ENCODE measurements at regions not wholly inside any gene's neighbourhood (a gene's known extent, or its start where the extent isn't known, plus 50 kb on each side); places are given as distances from the start of the nearest gene placed in this dataset.

DNA sequence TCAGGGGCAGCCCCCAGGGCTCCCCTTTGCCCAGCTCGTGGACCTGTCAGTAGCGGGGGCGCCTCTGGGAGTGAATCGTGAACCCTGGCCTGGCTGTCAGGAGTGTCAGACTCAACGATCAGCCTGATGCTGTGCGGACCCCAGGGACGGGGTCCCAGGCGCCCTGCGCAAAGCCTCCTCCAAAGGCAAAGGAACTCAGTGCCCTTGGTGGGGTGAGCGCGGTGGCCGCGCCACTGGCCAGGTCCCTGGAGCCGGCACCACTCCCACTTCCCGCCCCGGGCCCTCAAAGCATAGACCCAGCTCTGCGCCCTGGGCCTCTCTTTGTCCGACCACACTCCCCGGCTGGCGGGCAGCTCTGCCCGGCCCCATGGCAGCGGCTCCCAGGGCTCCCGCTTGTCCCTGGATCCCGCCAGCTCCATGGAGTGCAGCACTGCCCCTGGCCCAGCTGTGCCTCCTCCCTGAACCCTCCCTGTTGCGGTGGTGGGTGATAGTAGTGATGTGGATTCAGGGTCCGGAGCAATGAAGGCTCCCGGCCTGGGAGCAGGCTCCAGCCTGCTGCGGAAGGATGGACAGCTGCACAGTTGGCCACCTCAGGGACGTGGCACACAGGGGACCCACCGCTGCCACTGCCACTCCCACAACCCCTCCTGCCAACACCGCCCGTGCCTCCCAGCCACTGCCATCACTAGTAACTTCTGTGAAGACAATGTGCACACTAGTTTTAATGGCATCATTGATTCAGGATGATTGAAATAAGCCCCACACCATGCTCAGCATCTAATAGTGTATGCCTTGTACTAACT lies 263.8 kb downstream of the ZBBX start:
- Histone ChIP-seq H3K4me3 (no peak overlapping the region), H3K9me3 (no peaks in the 10 kb centered on the region), H3K27me3 (no peaks in the 10 kb centered on the region), H3K4me1 (no peaks in the 10 kb centered on the region), H3K27ac (no peak overlapping the region), H3K36me3 (no peaks in the 10 kb centered on the region)
- no peak for DNase-seq (ENCODE audit: low spot score in 2 of 2)
- TF ChIP-seq POLR2AphosphoS5 (IDR thresholded peaks at IDR 0.05) (no peak), POLR2A (IDR thresholded peaks at IDR 0.05) (no peak)
- TF ChIP-seq, protein P1, sequence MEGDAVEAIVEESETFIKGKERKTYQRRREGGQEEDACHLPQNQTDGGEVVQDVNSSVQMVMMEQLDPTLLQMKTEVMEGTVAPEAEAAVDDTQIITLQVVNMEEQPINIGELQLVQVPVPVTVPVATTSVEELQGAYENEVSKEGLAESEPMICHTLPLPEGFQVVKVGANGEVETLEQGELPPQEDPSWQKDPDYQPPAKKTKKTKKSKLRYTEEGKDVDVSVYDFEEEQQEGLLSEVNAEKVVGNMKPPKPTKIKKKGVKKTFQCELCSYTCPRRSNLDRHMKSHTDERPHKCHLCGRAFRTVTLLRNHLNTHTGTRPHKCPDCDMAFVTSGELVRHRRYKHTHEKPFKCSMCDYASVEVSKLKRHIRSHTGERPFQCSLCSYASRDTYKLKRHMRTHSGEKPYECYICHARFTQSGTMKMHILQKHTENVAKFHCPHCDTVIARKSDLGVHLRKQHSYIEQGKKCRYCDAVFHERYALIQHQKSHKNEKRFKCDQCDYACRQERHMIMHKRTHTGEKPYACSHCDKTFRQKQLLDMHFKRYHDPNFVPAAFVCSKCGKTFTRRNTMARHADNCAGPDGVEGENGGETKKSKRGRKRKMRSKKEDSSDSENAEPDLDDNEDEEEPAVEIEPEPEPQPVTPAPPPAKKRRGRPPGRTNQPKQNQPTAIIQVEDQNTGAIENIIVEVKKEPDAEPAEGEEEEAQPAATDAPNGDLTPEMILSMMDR (IDR thresholded peaks at IDR 0.05) = no peak
- intact Hi-C loops (cut with DNase I; ENCODE audit: low total_unique reads) = no loop called here

DNA sequence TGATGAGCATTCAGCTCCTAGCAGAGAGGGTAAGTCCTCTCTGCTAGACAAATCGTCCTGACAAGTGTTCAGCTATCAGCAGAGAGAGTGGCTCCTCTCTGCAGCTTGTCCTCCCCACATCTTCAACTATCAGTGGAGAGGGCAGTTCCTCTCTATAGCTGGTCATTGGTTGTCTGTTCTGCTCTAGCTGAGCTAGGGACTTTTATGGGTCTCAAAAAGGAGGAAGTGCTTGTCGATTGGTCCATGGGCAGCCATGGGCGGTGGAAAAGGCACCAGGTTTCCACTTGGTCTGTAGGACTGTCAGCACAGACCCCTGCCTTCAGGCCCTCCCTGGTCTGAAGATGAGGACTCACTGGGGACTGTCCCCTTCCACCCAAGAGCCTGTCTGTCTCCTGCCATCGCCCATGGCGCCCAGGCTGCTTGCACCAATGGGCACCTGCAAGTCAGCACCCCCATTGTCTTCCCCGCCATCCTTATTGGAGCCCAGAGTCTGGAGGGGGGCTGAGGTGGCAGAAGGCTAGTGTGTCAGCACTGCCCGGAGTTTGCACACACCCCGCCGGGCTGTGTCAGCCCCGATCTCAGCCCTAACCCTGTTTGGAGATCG lies 264.7 kb downstream of the ZBBX start:
- no peaks in the 10 kb centered on the region for H3K9me3 ChIP-seq
- H3K27me3 ChIP-seq = no peaks in the 10 kb centered on the region
- TF ChIP-seq, protein P1 (IDR thresholded peaks at IDR 0.05) = no peak
- TF ChIP-seq POLR2A (IDR thresholded peaks at IDR 0.05) (no peak), POLR2AphosphoS5 (IDR thresholded peaks at IDR 0.05) (no peak)
- intact Hi-C loops (cut with DNase I; ENCODE audit: low total_unique reads) = no loop called here
- no peak overlapping the region for H3K27ac ChIP-seq
- no peak for DNase-seq (ENCODE audit: low spot score in 2 of 2)
- no peak overlapping the region for H3K4me3 ChIP-seq
- H3K36me3 ChIP-seq = no peaks in the 10 kb centered on the region
- H3K4me1 ChIP-seq = no peaks in the 10 kb centered on the region

DNA sequence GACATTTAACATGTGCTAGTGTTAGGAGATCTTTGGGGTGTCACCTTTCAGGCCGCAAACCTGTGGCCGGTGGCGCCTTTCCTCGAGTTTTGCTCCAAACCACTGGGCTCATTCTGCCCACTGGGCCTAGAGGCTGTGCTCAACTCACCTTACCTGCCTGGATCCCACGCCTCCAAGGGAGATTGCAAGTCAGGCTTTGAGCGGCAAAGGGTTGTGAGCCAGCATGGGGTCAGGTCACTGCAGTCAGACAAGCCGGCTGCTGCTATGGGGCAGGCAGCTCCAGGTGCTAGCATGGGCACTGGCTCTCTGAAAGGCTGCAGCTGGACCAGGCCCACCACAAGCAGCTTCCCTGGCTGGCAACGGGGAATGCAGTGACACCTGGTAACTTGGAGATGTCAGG lies 265.5 kb downstream of the ZBBX start:
- Histone ChIP-seq H3K4me3 (no peak overlapping the region), H3K4me1 (no peaks in the 10 kb centered on the region), H3K36me3 (no peaks in the 10 kb centered on the region), H3K9me3 (no peaks in the 10 kb centered on the region), H3K27me3 (no peaks in the 10 kb centered on the region), H3K27ac (no peak overlapping the region)
- intact Hi-C loops (cut with DNase I; ENCODE audit: low total_unique reads) = no loop called here
- TF ChIP-seq POLR2A (IDR thresholded peaks at IDR 0.05) (no peak), POLR2AphosphoS5 (IDR thresholded peaks at IDR 0.05) (no peak)
- TF ChIP-seq, protein P1 (IDR thresholded peaks at IDR 0.05) = no peak
- no peak for DNase-seq (ENCODE audit: low spot score in 2 of 2)

DNA sequence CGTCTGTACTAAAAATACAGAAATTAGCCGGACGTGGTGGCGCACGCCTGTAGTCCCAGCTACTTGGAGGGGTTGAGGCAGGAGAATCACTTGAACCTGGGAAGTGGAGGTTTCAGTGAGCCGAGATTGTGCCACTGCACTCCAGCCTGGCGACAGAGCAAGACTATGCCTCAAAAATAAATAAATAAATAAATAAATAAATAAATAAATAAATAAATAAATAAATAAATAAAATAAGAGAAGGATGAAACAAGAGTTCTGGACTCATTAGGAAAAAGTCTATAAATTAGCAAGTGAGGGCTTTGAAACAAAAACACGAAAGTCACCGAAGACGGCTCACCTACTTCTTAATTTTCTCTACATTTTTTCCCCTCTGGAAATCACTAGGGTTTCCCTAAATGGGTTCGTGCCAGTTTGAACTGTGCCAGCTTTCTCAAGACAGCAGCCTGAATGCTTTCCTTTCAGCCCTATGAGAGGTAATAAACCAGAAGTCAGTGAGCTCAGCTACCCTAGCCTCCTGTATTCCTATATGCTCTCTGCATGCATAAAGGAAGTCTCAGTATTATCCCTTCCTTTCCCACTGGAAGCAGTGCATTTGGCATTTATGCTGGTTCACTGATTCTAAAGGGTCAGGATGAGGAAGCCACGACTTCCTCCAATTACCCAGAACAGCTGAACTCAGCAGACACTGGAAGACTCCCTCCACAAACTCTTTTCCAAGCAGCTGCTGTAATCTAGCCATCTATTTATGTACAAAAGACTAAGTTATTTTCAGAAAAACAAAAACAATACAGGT lies 266.9 kb downstream of the ZBBX start:
- H3K27me3 ChIP-seq = no peaks in the 10 kb centered on the region
- H3K36me3 ChIP-seq = no peaks in the 10 kb centered on the region
- H3K4me3 ChIP-seq = no peak overlapping the region
- intact Hi-C loops (cut with DNase I; ENCODE audit: low total_unique reads) = no loop called here
- H3K9me3 ChIP-seq = no peaks in the 10 kb centered on the region
- no peak overlapping the region for H3K27ac ChIP-seq
- DNase-seq (ENCODE audit: low spot score in 2 of 2) = no peak
- no peaks in the 10 kb centered on the region for H3K4me1 ChIP-seq
- TF ChIP-seq POLR2A (IDR thresholded peaks at IDR 0.05) (no peak), POLR2AphosphoS5 (IDR thresholded peaks at IDR 0.05) (no peak)
- TF ChIP-seq, protein P1 (IDR thresholded peaks at IDR 0.05) = no peak

DNA sequence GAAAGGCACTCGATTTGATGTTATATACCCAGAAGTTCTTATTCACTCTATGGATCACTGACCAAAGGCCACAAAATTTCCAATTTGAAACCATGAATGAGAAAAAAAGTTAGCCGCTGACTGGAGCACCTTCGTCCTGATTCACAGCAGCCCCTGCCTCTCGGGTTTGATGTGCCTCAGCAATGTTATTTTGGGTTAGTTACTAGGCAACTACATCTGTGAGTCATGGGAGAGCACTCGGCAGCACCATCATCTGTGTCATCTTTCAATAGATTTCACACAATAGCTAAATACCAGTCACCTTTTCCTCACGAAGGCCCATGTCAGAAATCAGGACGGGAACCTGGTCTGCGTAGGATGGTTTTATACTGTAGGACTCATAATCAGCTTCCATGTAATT lies 269.2 kb downstream of the ZBBX start:
- H3K9me3 ChIP-seq = no peaks in the 10 kb centered on the region
- no peaks in the 10 kb centered on the region for H3K27me3 ChIP-seq
- no peak overlapping the region for H3K27ac ChIP-seq
- H3K4me1 ChIP-seq = no peaks in the 10 kb centered on the region
- intact Hi-C loops (cut with DNase I; ENCODE audit: low total_unique reads) = no loop called here
- no peak for DNase-seq (ENCODE audit: low spot score in 2 of 2)
- TF ChIP-seq, protein P1 (IDR thresholded peaks at IDR 0.05) = no peak
- TF ChIP-seq POLR2AphosphoS5 (IDR thresholded peaks at IDR 0.05) = no peak
- TF ChIP-seq POLR2A (IDR thresholded peaks at IDR 0.05) = no peak
- H3K4me3 ChIP-seq = no peak overlapping the region
- no peaks in the 10 kb centered on the region for H3K36me3 ChIP-seq

Measured in breast epithelium (tissue), 4 donors.